CD14-positive monocyte (primary cell): ENCODE measurements at regions not wholly inside any gene's neighbourhood (a gene's known extent, or its start where the extent isn't known, plus 50 kb on each side); places are given as distances from the start of the nearest gene placed in this dataset.

ENCODE experiments used
- DNase-seq, 3 donors: peaks; one replicate each; pipeline ENCODE4 v3.0.0-alpha.2; 2011 to 2022
- H2AFZ ChIP-seq: 2 replicates; pipeline ENCODE4 v1.6.0; 2012; ENCODE audit warnings: mild to moderate bottlenecking, low read depth, low read length, inconsistent platforms; ENCODE audit not compliant: insufficient read depth, poor library complexity, severe bottlenecking
- H3K27ac ChIP-seq, 2 donors: 1 replicate in 1 of 2; 2 replicates in 1 of 2; pipeline ENCODE4 v1.5.1; 2012 to 2013; ENCODE audit warnings: low read length in 2 of 2, control low read depth in 1 of 2, inconsistent platforms in 1 of 2, low read depth in 1 of 2, mild to moderate bottlenecking in 1 of 2
- H3K27me3 ChIP-seq, 2 donors: one replicate each; pipeline versions ENCODE4 v1.6.0 to v1.6.1; 2011 to 2013; ENCODE audit warnings: low read length in 2 of 2; ENCODE audit not compliant: control insufficient read depth in 2 of 2, insufficient read depth in 2 of 2
- H3K36me3 ChIP-seq, 2 donors: replicated peaks in 1 of 2; 1 replicate in 1 of 2; 2 replicates in 1 of 2; pipeline versions ENCODE4 v1.5.1 to v1.6.1; 2012 to 2013; ENCODE audit warnings: low read length in 2 of 2, control low read depth in 1 of 2, inconsistent platforms in 1 of 2, mild to moderate bottlenecking in 1 of 2; ENCODE audit not compliant: insufficient read depth in 2 of 2, control insufficient read depth in 1 of 2
- H3K4me1 ChIP-seq, 2 donors: 1 replicate in 1 of 2; 2 replicates in 1 of 2; pipeline versions ENCODE4 v1.5.1 to v1.6.1; 2012 to 2013; ENCODE audit warnings: low read length in 2 of 2, control low read depth in 1 of 2, inconsistent platforms in 1 of 2, mild to moderate bottlenecking in 1 of 2, moderate library complexity in 1 of 2; ENCODE audit not compliant: insufficient read depth in 2 of 2, control insufficient read depth in 1 of 2
- H3K4me2 ChIP-seq: replicated peaks from 2 replicates; pipeline ENCODE3; 2012; ENCODE audit warnings: low read length, moderate library complexity, mild to moderate bottlenecking; ENCODE audit not compliant: poor library complexity, severe bottlenecking; ENCODE audit errors: extremely low read depth
- H3K4me3 ChIP-seq, 3 experiments: fragments of 200-600 bp in 1 of 3; sonication (generic) in 1 of 3; replicated peaks in 1 of 3; 1 replicate in 2 of 3; 2 replicates in 1 of 3; pipeline ENCODE4 v1.5.1; 2011 to 2013; ENCODE audit warnings: low read length in 3 of 3, mild to moderate bottlenecking in 3 of 3, control low read depth in 2 of 3, low read depth in 2 of 3, inconsistent platforms in 1 of 3, moderate library complexity in 1 of 3
- H3K79me2 ChIP-seq: 2 replicates; pipeline ENCODE4 v1.6.0; 2012; ENCODE audit warnings: mild to moderate bottlenecking, control low read depth, inconsistent platforms, low read length, moderate library complexity; ENCODE audit not compliant: insufficient read depth
- H3K9ac ChIP-seq: 2 replicates; pipeline ENCODE4 v1.6.0; 2017; ENCODE audit warnings: low read length, mild to moderate bottlenecking; ENCODE audit not compliant: insufficient read depth, poor library complexity, severe bottlenecking
- H3K9me3 ChIP-seq, 2 donors: replicated peaks in 1 of 2; 1 replicate in 1 of 2; 2 replicates in 1 of 2; pipeline versions ENCODE4 v1.5.1 to v1.6.1; 2012 to 2013; ENCODE audit warnings: low read length in 2 of 2, control low read depth in 1 of 2; ENCODE audit not compliant: control insufficient read depth in 1 of 2, insufficient read depth in 1 of 2
- H4K20me1 ChIP-seq: 2 replicates; pipeline ENCODE4 v1.6.0; 2012; ENCODE audit warnings: mild to moderate bottlenecking, low read length, control low read depth, moderate library complexity; ENCODE audit not compliant: insufficient read depth
- H3K27ac Mint-ChIP-seq, 7 donors: one replicate each; pipeline ENCODE4 v1.8.0; 2020; ENCODE audit warnings: mild to moderate bottlenecking in 7 of 7, mixed read lengths in 7 of 7, moderate library complexity in 6 of 7, inconsistent platforms in 2 of 7
- H3K27me3 Mint-ChIP-seq, 3 donors: one replicate each; pipeline ENCODE4 v1.8.0; 2021 to 2022; ENCODE audit warnings: low read depth in 3 of 3, mild to moderate bottlenecking in 3 of 3, mixed read lengths in 3 of 3, moderate library complexity in 3 of 3, inconsistent platforms in 1 of 3
- H3K36me3 Mint-ChIP-seq, 2 donors: one replicate each; pipeline ENCODE4 v1.8.0; 2020; ENCODE audit warnings: mixed read lengths in 2 of 2, inconsistent platforms in 1 of 2, mild to moderate bottlenecking in 1 of 2
- H3K4me1 Mint-ChIP-seq: one replicate; pipeline ENCODE4 v1.8.0; 2020; ENCODE audit warnings: mild to moderate bottlenecking, mixed read lengths
- H3K4me3 Mint-ChIP-seq, 2 donors: one replicate each; pipeline ENCODE4 v1.8.0; 2020; ENCODE audit warnings: mild to moderate bottlenecking in 2 of 2, mixed read lengths in 2 of 2, moderate library complexity in 1 of 2
- H3K9me3 Mint-ChIP-seq, 7 donors: one replicate each; pipeline ENCODE4 v1.8.0; 2020 to 2022; ENCODE audit warnings: mixed read lengths in 7 of 7, mild to moderate bottlenecking in 6 of 7, moderate library complexity in 6 of 7, inconsistent platforms in 2 of 7
- WGBS: methylation state at CpG from one replicate; pipeline ENCODE4 v1.1.5; 2013; ENCODE audit warnings: missing lambda C conversion rate; ENCODE audit not compliant: insufficient coverage; 5-methylcytosine and 5-hydroxymethylcytosine counted together
- intact Hi-C, 2 donors: fragments of 100-400 bp; cut with micrococcal nuclease; formaldehyde crosslinking; loops; one replicate each; pipeline versions ENCODE4 v1.15.0 to v1.15.1; 2023
- TF ChIP-seq, protein P1 (sequence below): fragments of 200-600 bp; IDR thresholded peaks from one replicate; pipeline ENCODE4 v1.8.0; 2022; ENCODE audit warnings: antibody characterized with exemption, mild to moderate bottlenecking

DNA sequence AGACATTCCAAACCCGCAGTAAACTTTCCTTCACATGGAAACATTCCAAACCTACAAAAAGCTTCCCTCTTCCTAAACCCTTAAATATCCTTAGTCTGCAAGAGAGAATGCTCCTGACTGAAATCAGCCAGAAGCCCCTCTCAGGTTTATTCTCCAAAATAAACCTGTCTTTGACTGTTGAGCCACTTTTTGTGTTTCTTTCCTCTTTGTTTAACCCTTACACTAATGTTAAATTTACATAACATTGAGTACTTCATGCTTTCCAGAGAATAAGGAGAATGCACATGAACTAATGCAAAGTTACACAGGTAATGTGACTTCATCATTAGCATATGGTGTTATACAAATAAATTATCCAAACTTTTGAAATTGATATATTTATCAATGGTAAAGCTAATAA, 262.6 kb upstream of the PRKCQ start:
- no peak overlapping the region for H3K4me3 Mint-ChIP-seq

DNA sequence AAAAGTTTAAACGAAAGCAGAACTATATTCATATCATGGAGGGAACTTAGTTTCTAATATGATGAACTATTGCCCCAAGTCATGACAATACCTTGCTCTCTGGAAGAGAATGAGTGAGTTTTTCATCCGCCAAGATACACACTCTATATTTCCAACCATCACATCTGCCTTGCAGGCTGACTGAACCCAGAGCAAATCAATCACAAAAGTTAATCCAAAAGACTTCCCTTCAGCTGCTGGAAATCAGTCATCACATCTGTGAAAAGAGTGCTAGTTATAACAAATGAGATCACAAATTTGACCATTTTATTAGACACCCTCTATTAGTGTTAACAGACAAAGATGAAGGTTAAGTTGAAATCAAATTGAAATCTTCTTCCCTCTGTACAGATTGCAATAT, 261.7 kb upstream of the PRKCQ start:
- no peak for DNase-seq
- Histone ChIP-seq H2AFZ (no peak overlapping the region), H3K36me3 (no peaks in the 10 kb centered on the region), H3K27me3 (no peaks in the 10 kb centered on the region), H3K4me2 (no peak overlapping the region), H3K9ac (no peak overlapping the region), H3K4me1 (peaks cover 9 to 12% of the 10 kb centered on the region in 2 donors), H3K9me3 (no peaks in the 10 kb centered on the region), H3K27ac (no peak overlapping the region), H4K20me1 (no peaks in the 10 kb centered on the region), H3K79me2 (no peaks in the 10 kb centered on the region), H3K4me3 (no peak overlapping the region)
- Mint-ChIP-seq H3K27me3 (peaks cover 0 to 3% (median 2%) of the 10 kb centered on the region in 3 donors), H3K4me3 (no peak overlapping the region), H3K27ac (no peak overlapping the region), H3K36me3 (no peaks in the 10 kb centered on the region), H3K4me1 (peaks cover 22% of the 10 kb centered on the region), H3K9me3 (no peaks in the 10 kb centered on the region)
- TF ChIP-seq, protein P1, sequence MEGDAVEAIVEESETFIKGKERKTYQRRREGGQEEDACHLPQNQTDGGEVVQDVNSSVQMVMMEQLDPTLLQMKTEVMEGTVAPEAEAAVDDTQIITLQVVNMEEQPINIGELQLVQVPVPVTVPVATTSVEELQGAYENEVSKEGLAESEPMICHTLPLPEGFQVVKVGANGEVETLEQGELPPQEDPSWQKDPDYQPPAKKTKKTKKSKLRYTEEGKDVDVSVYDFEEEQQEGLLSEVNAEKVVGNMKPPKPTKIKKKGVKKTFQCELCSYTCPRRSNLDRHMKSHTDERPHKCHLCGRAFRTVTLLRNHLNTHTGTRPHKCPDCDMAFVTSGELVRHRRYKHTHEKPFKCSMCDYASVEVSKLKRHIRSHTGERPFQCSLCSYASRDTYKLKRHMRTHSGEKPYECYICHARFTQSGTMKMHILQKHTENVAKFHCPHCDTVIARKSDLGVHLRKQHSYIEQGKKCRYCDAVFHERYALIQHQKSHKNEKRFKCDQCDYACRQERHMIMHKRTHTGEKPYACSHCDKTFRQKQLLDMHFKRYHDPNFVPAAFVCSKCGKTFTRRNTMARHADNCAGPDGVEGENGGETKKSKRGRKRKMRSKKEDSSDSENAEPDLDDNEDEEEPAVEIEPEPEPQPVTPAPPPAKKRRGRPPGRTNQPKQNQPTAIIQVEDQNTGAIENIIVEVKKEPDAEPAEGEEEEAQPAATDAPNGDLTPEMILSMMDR: no peak
- intact Hi-C loops: no loop called here
- WGBS: no CpG with 5 or more reads among the region's 2 CpGs

More for the DNA sequence above, 262.6 kb upstream of the PRKCQ start:
- H3K9ac ChIP-seq: no peak overlapping the region
- H2AFZ ChIP-seq: no peak overlapping the region
- H3K36me3 ChIP-seq: no peaks in the 10 kb centered on the region
- peaks cover 0 to 1% (median 0%) of the 10 kb centered on the region in 7 donors for H3K9me3 Mint-ChIP-seq
- H3K79me2 ChIP-seq: no peaks in the 10 kb centered on the region
- intact Hi-C loops: no loop called here
- H3K4me1 Mint-ChIP-seq: peaks cover 22% of the 10 kb centered on the region
- no peaks in the 10 kb centered on the region for H3K36me3 Mint-ChIP-seq
- H3K4me3 ChIP-seq: no peak overlapping the region
- peaks cover 9 to 12% of the 10 kb centered on the region in 2 donors for H3K4me1 ChIP-seq
- no peak overlapping the region for H3K27ac ChIP-seq
- H3K4me2 ChIP-seq: no peak overlapping the region
- H3K27me3 Mint-ChIP-seq: peaks cover 0 to 3% (median 2%) of the 10 kb centered on the region in 3 donors
- TF ChIP-seq, protein P1: no peak
- no peak overlapping the region for H3K27ac Mint-ChIP-seq
- WGBS: 100% methylated on average over 1 of the region's 1 CpG
- no peaks in the 10 kb centered on the region for H4K20me1 ChIP-seq
- DNase-seq: no peak
- no peaks in the 10 kb centered on the region for H3K9me3 ChIP-seq
- no peaks in the 10 kb centered on the region for H3K27me3 ChIP-seq
